HFFc6 (cell line): ENCODE measurements at regions not wholly inside any gene's neighbourhood (a gene's known extent, or its start where the extent isn't known, plus 50 kb on each side); places are given as distances from the start of the nearest gene placed in this dataset.

Source experiments
- DNase-seq: peaks from one replicate; pipeline ENCODE4 v3.0.0-alpha.2; 2018
- H3K27ac Mint-ChIP-seq: 2 replicates; pipeline ENCODE4 v1.8.0; 2020; ENCODE audit warnings: mild to moderate bottlenecking, mixed read lengths
- H3K27me3 Mint-ChIP-seq: 2 replicates; pipeline ENCODE4 v1.8.0; 2021; ENCODE audit warnings: mild to moderate bottlenecking, moderate library complexity, mixed read lengths; ENCODE audit not compliant: insufficient read depth
- H3K36me3 Mint-ChIP-seq: 2 replicates; pipeline ENCODE4 v1.8.0; 2021; ENCODE audit warnings: low read depth, mixed read lengths
- H3K4me1 Mint-ChIP-seq: 2 replicates; pipeline ENCODE4 v1.8.0; 2020; ENCODE audit warnings: low read depth, mixed read lengths
- H3K4me3 Mint-ChIP-seq: 2 replicates; pipeline ENCODE4 v1.8.0; 2020; ENCODE audit warnings: mild to moderate bottlenecking, moderate library complexity, mixed read lengths
- H3K9me3 Mint-ChIP-seq: 2 replicates; pipeline ENCODE4 v1.8.0; 2020; ENCODE audit warnings: mild to moderate bottlenecking, mixed read lengths
- CTCF ChIP-seq: fragments of 200-600 bp; sonication (generic); IDR thresholded peaks from 2 replicates; pipeline ENCODE4 v1.5.0; 2021; ENCODE audit warnings: antibody characterized with exemption, mild to moderate bottlenecking

DNA sequence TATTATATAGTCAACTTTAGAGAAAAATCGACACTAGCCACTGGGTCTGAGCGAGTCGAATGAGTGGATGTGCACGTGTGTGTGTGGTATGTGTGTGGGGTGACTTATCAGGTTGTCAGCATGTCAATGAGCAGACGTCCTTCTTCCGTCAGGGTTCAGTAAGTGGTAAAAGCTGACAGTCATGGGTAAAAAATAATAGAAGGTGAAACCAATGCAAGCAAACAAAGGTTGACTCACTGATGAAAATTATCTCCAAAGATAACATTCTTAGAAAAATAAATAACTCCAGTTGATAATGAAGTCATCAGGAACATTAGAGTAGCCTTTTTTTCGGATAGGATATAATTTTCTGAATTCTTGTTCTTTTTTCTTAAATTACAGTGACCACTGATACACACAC, 243.8 kb upstream of the FOXQ1 start:
- Mint-ChIP-seq H3K27me3 (peaks cover 11% of the 10 kb centered on the region), H3K36me3 (no peaks in the 10 kb centered on the region), H3K9me3 (no peaks in the 10 kb centered on the region), H3K4me1 (peaks cover 12% of the 10 kb centered on the region), H3K27ac (no peak overlapping the region), H3K4me3 (no peak overlapping the region)
- no peak for DNase-seq
- TF ChIP-seq CTCF, result no peak

DNA sequence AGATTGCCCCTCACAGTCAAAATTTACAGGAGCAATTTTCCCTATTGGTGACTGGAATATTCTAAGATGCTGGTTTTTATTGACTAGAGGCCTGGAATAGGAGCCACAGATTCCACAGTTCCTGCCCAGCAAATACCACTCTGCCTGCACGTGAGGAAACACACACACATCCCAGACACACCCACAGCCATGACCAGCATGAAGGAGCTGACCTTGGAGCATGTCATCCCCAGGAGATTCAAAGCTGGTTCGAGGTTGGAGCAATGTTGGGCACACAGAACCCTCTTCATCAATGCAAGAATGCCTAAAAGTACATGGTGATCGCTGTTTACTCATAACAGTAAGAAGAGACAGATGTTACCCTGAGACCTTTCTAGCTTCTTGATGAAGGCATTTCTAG, 244.6 kb upstream of the FOXQ1 start:
- Mint-ChIP-seq H3K4me1 (peaks cover 19% of the 10 kb centered on the region), H3K27ac (no peak overlapping the region), H3K27me3 (peaks cover 11% of the 10 kb centered on the region), H3K9me3 (no peaks in the 10 kb centered on the region), H3K36me3 (no peaks in the 10 kb centered on the region), H3K4me3 (no peak overlapping the region)
- no peak for DNase-seq
- TF ChIP-seq CTCF, result no peak

DNA sequence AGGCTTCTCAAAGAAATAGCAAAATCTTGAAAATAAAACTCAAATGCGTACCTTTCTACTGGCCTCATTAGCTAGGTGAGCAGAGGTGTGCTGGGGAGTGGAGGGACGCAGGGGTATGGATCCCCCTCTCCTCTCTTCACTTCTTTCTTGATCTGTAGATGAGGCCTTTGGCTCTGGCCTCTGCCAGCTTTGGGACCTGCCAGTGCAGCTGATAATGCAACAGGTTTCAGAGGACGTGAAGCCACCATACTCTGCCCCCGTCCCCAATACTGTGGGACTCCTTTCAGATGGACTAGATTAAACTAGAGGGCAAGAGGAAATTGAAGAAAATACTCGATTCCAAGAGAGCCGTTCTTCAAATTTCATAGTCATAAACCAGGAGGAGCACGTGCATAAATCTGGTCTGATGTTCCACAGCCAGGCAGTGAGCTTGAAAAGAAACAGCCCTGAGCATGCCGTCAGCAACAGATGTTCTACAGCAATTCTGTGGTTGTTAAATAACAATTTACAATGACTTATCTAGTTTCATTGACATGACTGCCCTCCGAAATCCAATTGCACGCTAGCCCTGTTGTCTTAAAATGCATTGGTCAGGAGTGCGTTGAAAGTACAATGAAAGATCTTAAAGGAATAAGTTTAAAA, 245.3 kb upstream of the FOXQ1 start:
- no peak overlapping the region for H3K27ac Mint-ChIP-seq
- no peak for DNase-seq
- no peak for TF ChIP-seq CTCF
- peaks cover 13% of the 10 kb centered on the region for H3K27me3 Mint-ChIP-seq
- peaks cover 19% of the 10 kb centered on the region for H3K4me1 Mint-ChIP-seq
- H3K36me3 Mint-ChIP-seq, result no peaks in the 10 kb centered on the region
- no peak overlapping the region for H3K4me3 Mint-ChIP-seq
- no peaks in the 10 kb centered on the region for H3K9me3 Mint-ChIP-seq

DNA sequence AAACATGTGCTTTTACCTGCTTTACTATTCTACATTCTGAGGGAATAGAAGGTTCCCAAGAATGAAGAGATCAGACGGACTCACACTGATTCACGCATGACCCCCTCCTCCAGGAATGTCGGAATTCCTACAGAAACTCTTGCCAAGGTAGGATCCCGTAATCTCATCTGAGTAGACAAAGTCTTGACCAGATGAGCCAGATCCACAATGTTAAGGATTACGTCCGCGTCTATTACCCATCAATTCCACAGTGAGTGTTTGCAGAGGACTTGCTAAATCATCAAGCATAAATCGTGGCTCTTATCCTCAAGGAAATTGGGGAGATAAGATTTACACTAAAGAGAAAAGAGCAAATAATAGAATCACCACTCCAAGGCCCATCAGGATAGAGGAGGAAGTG, 245.9 kb upstream of the FOXQ1 start:
- Mint-ChIP-seq H3K36me3 (no peaks in the 10 kb centered on the region), H3K27me3 (peaks cover 13% of the 10 kb centered on the region), H3K4me3 (no peak overlapping the region), H3K4me1 (peaks cover 19% of the 10 kb centered on the region), H3K27ac (no peak overlapping the region), H3K9me3 (no peaks in the 10 kb centered on the region)
- TF ChIP-seq CTCF, result no peak
- no peak for DNase-seq

- DNase-seq, result peak; percentile 52
- Mint-ChIP-seq H3K27ac (peak overlapping the region; percentile 19), H3K4me1 (peaks cover 19% of the 10 kb centered on the region), H3K36me3 (no peaks in the 10 kb centered on the region), H3K27me3 (peaks cover 11% of the 10 kb centered on the region), H3K4me3 (peak overlapping the region; percentile 32), H3K9me3 (no peaks in the 10 kb centered on the region)
- TF ChIP-seq CTCF, result no peak
Observed at GRCh38 chr6:1063671-1064355, 248.1 kb upstream of the FOXQ1 start.
